Suppressor macrophage treated with lipopolysaccharide for 1 hour (primary cell): ENCODE measurements at regions not wholly inside any gene's neighbourhood (a gene's known extent, or its start where the extent isn't known, plus 50 kb on each side); places are given as distances from the start of the nearest gene placed in this dataset.
A peak's percentile ranks its signal among the peaks of the same experiment; 100 is the strongest.

ENCODE experiments used
- DNase-seq, 3 donors: peaks; one replicate each; pipeline ENCODE4 v3.0.0-alpha.2; 2020 to 2022

- DNase-seq: no peak
These were observed 92.8 kb downstream of the HNRNPLL start for GRCh38 chr2:38509947-38510326.

- DNase-seq: no peak
These were observed 93.3 kb downstream of the HNRNPLL start for GRCh38 chr2:38509314-38509946.

GRCh38 chr2:38508311-38509039 lies 94.3 kb downstream of the HNRNPLL start:
- DNase-seq: peak; percentile 89 to 94 (median 91)

- no peak for DNase-seq
These were observed 95.0 kb downstream of the HNRNPLL start for GRCh38 chr2:38507712-38508111.

- peak in 2 of 3 donors; percentile 10 for DNase-seq
These were observed 96.9 kb downstream of the HNRNPLL start for GRCh38 chr2:38505779-38506178.

GRCh38 chr2:38504169-38504568 lies 98.6 kb downstream of the HNRNPLL start:
- DNase-seq: no peak

GRCh38 chr2:38502107-38502506 lies 100.6 kb downstream of the HNRNPLL start:
- no peak for DNase-seq

GRCh38 chr2:38500283-38500634 lies 102.5 kb downstream of the HNRNPLL start:
- no peak for DNase-seq

- no peak for DNase-seq
These were observed 103.0 kb downstream of the HNRNPLL start for GRCh38 chr2:38499548-38500282.

GRCh38 chr2:38498045-38498481 lies 104.7 kb downstream of the HNRNPLL start:
- no peak for DNase-seq

- no peak for DNase-seq
These were observed 105.1 kb downstream of the HNRNPLL start for GRCh38 chr2:38497670-38498037.

- DNase-seq: no peak
These were observed 105.6 kb downstream of the HNRNPLL start for GRCh38 chr2:38496927-38497669.

GRCh38 chr2:38495880-38496279 lies 106.8 kb downstream of the HNRNPLL start:
- no peak for DNase-seq

- no peak for DNase-seq
These were observed 108.3 kb downstream of the HNRNPLL start for GRCh38 chr2:38494394-38494793.

GRCh38 chr2:38492042-38492615 lies 110.6 kb downstream of the HNRNPLL start:
- peak; percentile 50 to 71 (median 67) for DNase-seq

- no peak for DNase-seq
These were observed 111.3 kb downstream of the HNRNPLL start for GRCh38 chr2:38491436-38491835.

- no peak for DNase-seq
These were observed 112.8 kb upstream of the ATL2 start for GRCh38 chr2:38489846-38490245.

GRCh38 chr2:38487852-38488251 lies 110.8 kb upstream of the ATL2 start:
- DNase-seq: no peak

GRCh38 chr2:38486213-38487026 lies 109.3 kb upstream of the ATL2 start:
- DNase-seq: no peak

- DNase-seq: peak; percentile 75 to 83 (median 76)
These were observed 108.7 kb upstream of the ATL2 start for GRCh38 chr2:38485734-38486133.

- DNase-seq: no peak
These were observed 107.9 kb upstream of the ATL2 start for GRCh38 chr2:38484957-38485356.
